NB4 (cell line): ENCODE measurements at regions not wholly inside any gene's neighbourhood (a gene's known extent, or its start where the extent isn't known, plus 50 kb on each side); places are given as distances from the start of the nearest gene placed in this dataset.
"Not testable (repeated sequence)": the region's sequence is repeated elsewhere in the genome, so short reads cannot be mapped to it uniquely, and the experiment has no call there.

Source experiments
- CTCF ChIP-seq: IDR thresholded peaks from one replicate; pipeline ENCODE4 v1.5.1; 2012; ENCODE audit warnings: low read depth, low read length
- MAX ChIP-seq: IDR thresholded peaks from 2 replicates; pipeline ENCODE4 v1.6.1; 2011; ENCODE audit warnings: low read depth, low read length
- MYC ChIP-seq: IDR thresholded peaks from 2 replicates; pipeline ENCODE4 v1.6.1; 2011; ENCODE audit warnings: low read depth, low read length
- POLR2A ChIP-seq: IDR thresholded peaks from 2 replicates; pipeline ENCODE4 v1.6.1; 2011; ENCODE audit warnings: mild to moderate bottlenecking; ENCODE audit not compliant: insufficient read length; ENCODE audit errors: extremely low read depth

- not testable (repeated sequence) for TF ChIP-seq CTCF, POLR2A, MAX, MYC
Observed at GRCh38 chr3:125899181-125899580, 69.8 kb upstream of the ROPN1B start.
